SK-N-SH (cell line): ENCODE measurements at regions not wholly inside any gene's neighbourhood (a gene's known extent, or its start where the extent isn't known, plus 50 kb on each side); places are given as distances from the start of the nearest gene placed in this dataset.

ENCODE experiments used
- EZH2phosphoT487 ChIP-seq: fragments of 200-600 bp; sonication (generic); IDR thresholded peaks from 2 replicates; pipeline ENCODE4 v1.6.1; 2017; ENCODE audit warnings: low read depth, mixed run types, mild to moderate bottlenecking, antibody characterized with exemption, moderate library complexity, borderline replicate concordance
- REST ChIP-seq: IDR thresholded peaks from 2 replicates; pipeline ENCODE4 v1.6.1; 2012; ENCODE audit warnings: mild to moderate bottlenecking, low read depth, low read length, moderate library complexity
- RFX5 ChIP-seq: IDR thresholded peaks from 2 replicates; pipeline ENCODE4 v1.6.1; 2012; ENCODE audit warnings: mild to moderate bottlenecking, improper control_type of control experiment, low read length
- TF ChIP-seq, protein P1 (sequence below): fragments of 200-600 bp; sonication (generic); IDR thresholded peaks from 2 replicates; pipeline ENCODE4 v1.6.1; 2017; ENCODE audit warnings: antibody characterized with exemption, mild to moderate bottlenecking, moderate library complexity

DNA sequence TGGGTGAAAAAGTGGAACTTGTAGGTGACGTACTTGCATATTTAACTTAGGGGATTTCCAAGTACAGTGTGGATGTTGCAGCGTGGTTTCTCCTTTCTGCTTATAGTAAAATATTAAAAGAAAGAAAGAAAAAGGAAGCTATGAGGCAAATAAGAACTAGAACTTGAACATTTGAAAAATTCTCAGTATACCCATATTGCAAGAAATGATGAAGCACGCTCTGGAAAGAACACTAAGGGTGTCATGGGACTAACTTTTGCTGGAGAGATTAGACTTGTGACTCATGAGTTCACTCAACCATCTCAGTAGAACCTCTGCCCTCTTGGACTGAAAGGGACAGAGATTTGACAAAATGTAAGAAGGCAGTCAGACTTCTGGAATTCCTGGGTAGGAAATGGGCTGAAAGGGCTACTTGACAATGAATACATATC is 704.5 kb upstream of the ADGRL4 start:
- TF ChIP-seq, protein P1, sequence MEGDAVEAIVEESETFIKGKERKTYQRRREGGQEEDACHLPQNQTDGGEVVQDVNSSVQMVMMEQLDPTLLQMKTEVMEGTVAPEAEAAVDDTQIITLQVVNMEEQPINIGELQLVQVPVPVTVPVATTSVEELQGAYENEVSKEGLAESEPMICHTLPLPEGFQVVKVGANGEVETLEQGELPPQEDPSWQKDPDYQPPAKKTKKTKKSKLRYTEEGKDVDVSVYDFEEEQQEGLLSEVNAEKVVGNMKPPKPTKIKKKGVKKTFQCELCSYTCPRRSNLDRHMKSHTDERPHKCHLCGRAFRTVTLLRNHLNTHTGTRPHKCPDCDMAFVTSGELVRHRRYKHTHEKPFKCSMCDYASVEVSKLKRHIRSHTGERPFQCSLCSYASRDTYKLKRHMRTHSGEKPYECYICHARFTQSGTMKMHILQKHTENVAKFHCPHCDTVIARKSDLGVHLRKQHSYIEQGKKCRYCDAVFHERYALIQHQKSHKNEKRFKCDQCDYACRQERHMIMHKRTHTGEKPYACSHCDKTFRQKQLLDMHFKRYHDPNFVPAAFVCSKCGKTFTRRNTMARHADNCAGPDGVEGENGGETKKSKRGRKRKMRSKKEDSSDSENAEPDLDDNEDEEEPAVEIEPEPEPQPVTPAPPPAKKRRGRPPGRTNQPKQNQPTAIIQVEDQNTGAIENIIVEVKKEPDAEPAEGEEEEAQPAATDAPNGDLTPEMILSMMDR, result no peak
- TF ChIP-seq REST (no peak), EZH2phosphoT487 (no peak), RFX5 (no peak)
